MM.1S (cell line): ENCODE measurements at regions not wholly inside any gene's neighbourhood (a gene's known extent, or its start where the extent isn't known, plus 50 kb on each side); places are given as distances from the start of the nearest gene placed in this dataset.

Source experiments
- DNase-seq: peaks from one replicate; pipeline ENCODE4 v3.0.0-alpha.2; 2015
- H2AFZ ChIP-seq: fragments of 300-600 bp; sonication (generic); 2 replicates; pipeline ENCODE4 v1.6.0; 2016; ENCODE audit warnings: antibody characterized with exemption, low read length
- H3F3A ChIP-seq: fragments of 300-600 bp; sonication (generic); 2 replicates; pipeline ENCODE4 v1.6.1; 2016; ENCODE audit warnings: mild to moderate bottlenecking, antibody characterized with exemption, low read length, moderate library complexity, mixed read lengths; ENCODE audit not compliant: insufficient read depth
- H3K27ac ChIP-seq: fragments of 300-600 bp; sonication (generic); 2 replicates; pipeline ENCODE4 v1.5.1; 2016; ENCODE audit warnings: mild to moderate bottlenecking, low read length
- H3K27me3 ChIP-seq: fragments of 300-600 bp; sonication (generic); replicated peaks from 2 replicates; pipeline ENCODE4 v1.6.0; 2016; ENCODE audit warnings: low read length; ENCODE audit not compliant: insufficient read depth
- H3K36me3 ChIP-seq: fragments of 300-600 bp; sonication (generic); replicated peaks from 2 replicates; pipeline ENCODE4 v1.6.1; 2016; ENCODE audit warnings: mild to moderate bottlenecking, low read length, mixed read lengths; ENCODE audit not compliant: insufficient read depth
- H3K4me1 ChIP-seq: fragments of 300-600 bp; sonication (generic); 2 replicates; pipeline ENCODE4 v1.6.1; 2016; ENCODE audit warnings: low read length, mixed read lengths
- H3K4me2 ChIP-seq: fragments of 300-600 bp; sonication (generic); 2 replicates; pipeline ENCODE4 v1.6.0; 2016; ENCODE audit warnings: low read depth, low read length
- H3K4me3 ChIP-seq: fragments of 300-600 bp; sonication (generic); 2 replicates; pipeline ENCODE4 v1.5.1; 2016; ENCODE audit warnings: low read length, mixed read lengths
- H3K79me2 ChIP-seq: fragments of 300-600 bp; sonication (generic); 2 replicates; pipeline ENCODE4 v1.6.1; 2016; ENCODE audit warnings: mixed run types, low read length, mixed read lengths
- H3K9ac ChIP-seq: fragments of 300-600 bp; sonication (generic); 2 replicates; pipeline ENCODE4 v1.6.1; 2016; ENCODE audit warnings: low read length, mixed read lengths
- H3K9me2 ChIP-seq: fragments of 300-600 bp; sonication (generic); replicated peaks from 2 replicates; pipeline ENCODE4 v1.6.1; 2016; ENCODE audit warnings: mild to moderate bottlenecking, low read length, mixed read lengths; ENCODE audit not compliant: insufficient read depth
- H3K9me3 ChIP-seq: fragments of 300-600 bp; sonication (generic); replicated peaks from 2 replicates; pipeline ENCODE4 v1.6.1; 2016; ENCODE audit warnings: mild to moderate bottlenecking, low read length, mixed read lengths; ENCODE audit not compliant: insufficient read depth
- H4K20me1 ChIP-seq: fragments of 300-600 bp; sonication (generic); 2 replicates; pipeline ENCODE4 v1.6.1; 2016; ENCODE audit warnings: mild to moderate bottlenecking, low read length, moderate library complexity, mixed read lengths; ENCODE audit not compliant: insufficient read depth
- CTCF ChIP-seq: fragments of 300-600 bp; sonication (generic); IDR thresholded peaks from 2 replicates; pipeline ENCODE4 v1.5.1; 2016; ENCODE audit warnings: antibody characterized with exemption, low read length, mixed read lengths
- EZH2 ChIP-seq: fragments of 300-600 bp; sonication (generic); optimal IDR thresholded peaks from 2 replicates; pipeline ENCODE3; 2017; ENCODE audit warnings: low read depth, mild to moderate bottlenecking, antibody characterized with exemption, low read length, mixed read lengths
- EZH2phosphoT487 ChIP-seq: fragments of 300-600 bp; sonication (generic); IDR thresholded peaks from 2 replicates; pipeline ENCODE4 v1.6.1; 2018; ENCODE audit warnings: antibody characterized with exemption, low read length

DNA sequence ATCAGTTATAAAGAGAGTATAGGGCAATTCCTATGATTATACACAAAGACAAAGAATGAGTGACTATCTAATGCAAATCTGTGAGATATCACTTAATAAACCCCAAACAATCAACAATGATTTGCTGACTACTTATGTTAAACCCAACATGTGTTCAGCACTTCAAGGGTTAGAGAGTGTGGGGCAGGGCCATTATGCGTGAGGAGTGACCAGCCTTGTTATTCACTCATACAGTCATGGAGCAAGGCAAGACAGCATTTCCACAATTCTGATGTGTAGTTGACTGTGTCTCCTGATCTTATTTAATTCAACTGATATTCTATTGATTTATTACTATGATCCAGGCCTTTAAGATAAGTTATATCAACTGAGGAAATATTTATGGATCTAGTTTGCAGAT lies 251.7 kb downstream of the CYRIA start:
- Histone ChIP-seq H3K9ac (no peak overlapping the region), H4K20me1 (no peaks in the 10 kb centered on the region), H3K36me3 (no peaks in the 10 kb centered on the region), H3K27me3 (no peaks in the 10 kb centered on the region), H3K27ac (no peak overlapping the region), H3F3A (no peaks in the 10 kb centered on the region), H3K4me1 (no peaks in the 10 kb centered on the region), H3K79me2 (no peaks in the 10 kb centered on the region), H2AFZ (no peak overlapping the region), H3K4me3 (no peak overlapping the region), H3K9me3 (no peaks in the 10 kb centered on the region), H3K4me2 (no peak overlapping the region), H3K9me2 (no peaks in the 10 kb centered on the region)
- TF ChIP-seq EZH2 = no peak
- no peak for TF ChIP-seq CTCF
- TF ChIP-seq EZH2phosphoT487 = no peak
- no peak for DNase-seq

DNA sequence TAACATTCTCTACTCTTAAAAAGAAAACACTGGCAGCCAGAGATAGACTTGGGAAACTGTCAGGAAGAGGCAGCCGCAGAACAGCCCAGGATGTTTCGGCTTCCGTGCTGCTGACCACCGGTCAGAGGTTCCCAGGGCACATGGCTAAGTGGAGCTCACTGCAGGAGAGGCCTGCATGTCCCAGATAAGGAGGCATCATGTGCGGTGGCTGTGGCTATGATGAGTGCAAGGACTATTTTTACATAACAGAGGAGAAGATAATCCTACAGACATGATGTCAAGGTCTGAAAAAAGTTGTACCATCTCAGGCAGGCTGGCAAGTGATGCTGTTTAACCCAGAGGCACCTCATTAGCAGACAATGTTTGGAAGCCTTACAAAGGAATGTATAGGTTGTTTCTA lies 252.3 kb downstream of the CYRIA start:
- no peak for DNase-seq
- no peaks in the 10 kb centered on the region for H3F3A ChIP-seq
- no peaks in the 10 kb centered on the region for H3K9me3 ChIP-seq
- no peaks in the 10 kb centered on the region for H4K20me1 ChIP-seq
- H3K27me3 ChIP-seq = no peaks in the 10 kb centered on the region
- no peak overlapping the region for H3K4me3 ChIP-seq
- H3K79me2 ChIP-seq = no peaks in the 10 kb centered on the region
- H3K36me3 ChIP-seq = no peaks in the 10 kb centered on the region
- H3K9me2 ChIP-seq = no peaks in the 10 kb centered on the region
- no peak overlapping the region for H3K27ac ChIP-seq
- no peak overlapping the region for H3K4me2 ChIP-seq
- no peak for TF ChIP-seq EZH2
- no peak for TF ChIP-seq EZH2phosphoT487
- TF ChIP-seq CTCF = no peak
- H2AFZ ChIP-seq = no peak overlapping the region
- no peak overlapping the region for H3K9ac ChIP-seq
- no peaks in the 10 kb centered on the region for H3K4me1 ChIP-seq

DNA sequence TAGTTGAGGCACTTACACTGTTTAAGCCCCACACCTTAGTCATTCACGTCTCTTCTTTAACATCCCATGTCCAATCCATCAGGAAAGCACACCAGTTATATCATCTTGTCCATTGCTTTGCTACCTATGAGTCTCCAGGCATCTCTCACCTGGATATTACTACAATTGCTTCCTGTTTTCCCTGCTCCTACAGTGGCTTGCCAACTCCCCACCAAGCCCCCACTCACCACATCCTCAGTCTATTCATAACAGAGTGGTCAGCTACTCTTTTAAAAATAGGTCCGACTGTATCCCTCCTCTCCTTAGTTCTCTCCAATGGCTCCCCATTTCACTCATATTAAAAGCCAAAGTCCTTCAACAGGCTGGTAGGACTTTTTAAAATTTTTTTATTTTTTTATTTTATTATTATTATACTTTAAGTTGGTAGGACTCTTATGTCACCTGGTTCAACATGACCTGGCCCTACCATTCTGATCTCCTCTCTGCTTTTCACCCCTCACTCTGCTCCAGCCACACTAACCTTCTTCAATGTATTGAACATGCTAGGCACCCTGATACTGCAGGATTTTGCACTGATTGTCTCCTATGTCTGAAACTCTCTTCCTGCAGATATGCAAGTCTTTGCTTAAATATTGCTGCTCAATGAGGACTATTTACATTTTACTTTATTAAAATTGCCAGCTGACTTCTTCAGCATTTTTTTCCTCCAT lies 253.2 kb downstream of the CYRIA start:
- no peaks in the 10 kb centered on the region for H3K4me1 ChIP-seq
- no peak overlapping the region for H3K4me2 ChIP-seq
- H2AFZ ChIP-seq = no peak overlapping the region

More for the DNA sequence above, 253.2 kb downstream of the CYRIA start:
- Histone ChIP-seq H3K27me3 (no peaks in the 10 kb centered on the region), H3K9me3 (no peaks in the 10 kb centered on the region), H3K27ac (no peak overlapping the region), H3K9me2 (no peaks in the 10 kb centered on the region), H3K9ac (no peak overlapping the region), H3F3A (no peaks in the 10 kb centered on the region), H3K4me3 (no peak overlapping the region), H4K20me1 (no peaks in the 10 kb centered on the region), H3K36me3 (no peaks in the 10 kb centered on the region), H3K79me2 (no peaks in the 10 kb centered on the region)
- TF ChIP-seq EZH2 (no peak), CTCF (no peak), EZH2phosphoT487 (no peak)
- DNase-seq = no peak
